Daoy (cell line): ENCODE measurements at regions not wholly inside any gene's neighbourhood (a gene's known extent, or its start where the extent isn't known, plus 50 kb on each side); places are given as distances from the start of the nearest gene placed in this dataset.
"Not testable (repeated sequence)": the region's sequence is repeated elsewhere in the genome, so short reads cannot be mapped to it uniquely, and the experiment has no call there.

ENCODE experiments used
- DNase-seq: peaks from one replicate; pipeline ENCODE4 v3.0.0-alpha.2; 2015; ENCODE audit warnings: low read depth

- DNase-seq, result no peak
These were observed 173.6 kb upstream of the MGAT4C start for GRCh38 chr12:86429824-86430223.

- DNase-seq, result no peak
These were observed 165.1 kb upstream of the MGAT4C start for GRCh38 chr12:86421333-86421732.

GRCh38 chr12:86414201-86414600 is 158.0 kb upstream of the MGAT4C start:
- DNase-seq, result no peak

GRCh38 chr12:86411710-86412109 is 155.5 kb upstream of the MGAT4C start:
- DNase-seq, result no peak

GRCh38 chr12:86407620-86408208 is 151.5 kb upstream of the MGAT4C start:
- DNase-seq, result no peak

GRCh38 chr12:86389949-86390348 is 133.8 kb upstream of the MGAT4C start:
- no peak for DNase-seq

GRCh38 chr12:86387591-86388145 is 131.5 kb upstream of the MGAT4C start:
- no peak for DNase-seq

- DNase-seq, result not testable (repeated sequence)
These were observed 127.6 kb upstream of the MGAT4C start for GRCh38 chr12:86383759-86384158.

- no peak for DNase-seq
These were observed 123.1 kb upstream of the MGAT4C start for GRCh38 chr12:86379337-86379736.

- peak; percentile 1 for DNase-seq
These were observed 119.9 kb upstream of the MGAT4C start for GRCh38 chr12:86376052-86376451.

GRCh38 chr12:86373813-86374212 is 117.6 kb upstream of the MGAT4C start:
- no peak for DNase-seq

GRCh38 chr12:86367137-86367536 is 110.9 kb upstream of the MGAT4C start:
- no peak for DNase-seq

GRCh38 chr12:86349196-86349595 is 93.0 kb upstream of the MGAT4C start:
- no peak for DNase-seq

- DNase-seq, result no peak
These were observed 77.8 kb upstream of the MGAT4C start for GRCh38 chr12:86333955-86334522.

GRCh38 chr12:86331457-86331856 is 75.3 kb upstream of the MGAT4C start:
- DNase-seq, result no peak

- DNase-seq, result no peak
These were observed 74.8 kb upstream of the MGAT4C start for GRCh38 chr12:86331012-86331411.

GRCh38 chr12:86312232-86312631 is 56.0 kb upstream of the MGAT4C start:
- no peak for DNase-seq
